Peyer's patch (tissue), 4 donors: ENCODE measurements at regions not wholly inside any gene's neighbourhood (a gene's known extent, or its start where the extent isn't known, plus 50 kb on each side); places are given as distances from the start of the nearest gene placed in this dataset.

Source experiments
- CTCF ChIP-seq, 6 experiments: fragments of 450-650 bp in 4 of 6; fragments of 200-600 bp in 2 of 6; sonication (generic) in 1 of 6; IDR thresholded peaks; one replicate each; pipeline ENCODE4 v1.5.1; 2017 to 2019; ENCODE audit warnings: antibody characterized with exemption in 6 of 6, mild to moderate bottlenecking in 3 of 6, moderate library complexity in 1 of 6
- POLR2A ChIP-seq, 2 donors: fragments of 450-650 bp; IDR thresholded peaks; one replicate each; pipeline ENCODE4 v1.5.1; 2017; ENCODE audit warnings: antibody characterized with exemption in 2 of 2, mild to moderate bottlenecking in 2 of 2, moderate library complexity in 2 of 2

- no peak for TF ChIP-seq CTCF (IDR thresholded peaks at IDR 0.05)
- TF ChIP-seq POLR2A (IDR thresholded peaks at IDR 0.05) = no peak
These were observed 71.5 kb upstream of the HSPA9 start for GRCh38 chr5:138646671-138647070.
